Common myeloid progenitor, CD34-positive (primary cell): ENCODE measurements at regions not wholly inside any gene's neighbourhood (a gene's known extent, or its start where the extent isn't known, plus 50 kb on each side); places are given as distances from the start of the nearest gene placed in this dataset.

Experiments used
- CTCF ChIA-PET: fragments of 350-600 bp; sonication (Branson Sonifier 250); formaldehyde crosslinking; loops from one replicate; lab custom pipeline; 2021; ENCODE audit warnings: antibody characterized with exemption; lab: Charles Lee
- POLR2A ChIA-PET: fragments of 350-600 bp; sonication (Branson Sonifier 250); formaldehyde crosslinking; loops from one replicate; lab custom pipeline; 2021; ENCODE audit warnings: antibody characterized with exemption; lab: Charles Lee
- DNase-seq, 3 donors: peaks; one replicate each; pipeline versions ENCODE4 v3.0.0 to v3.0.0-alpha.2; 2013
- H3K27ac ChIP-seq, 2 experiments: 1 replicate in 1 of 2; 2 replicates in 1 of 2; pipeline ENCODE4 v1.7.0; 2013; ENCODE audit warnings: inconsistent platforms in 2 of 2, low read length in 2 of 2, mild to moderate bottlenecking in 2 of 2, low read depth in 1 of 2, moderate library complexity in 1 of 2; ENCODE audit not compliant: severe bottlenecking in 2 of 2, insufficient read depth in 1 of 2, poor library complexity in 1 of 2
- H3K27me3 ChIP-seq, 5 experiments: replicated peaks in 2 of 5; 1 replicate in 3 of 5; 2 replicates in 2 of 5; pipeline versions ENCODE4 v1.6.1 to v1.7.0; 2013; ENCODE audit warnings: low read length in 4 of 5, mild to moderate bottlenecking in 2 of 5, moderate library complexity in 2 of 5, inconsistent platforms in 1 of 5; ENCODE audit not compliant: insufficient read depth in 5 of 5, control insufficient read depth in 4 of 5
- H3K36me3 ChIP-seq, 4 experiments: 1 replicate in 2 of 4; 2 replicates in 2 of 4; pipeline versions ENCODE4 v1.6.1 to v1.7.0; 2013; ENCODE audit warnings: low read length in 3 of 4, control low read depth in 1 of 4, mild to moderate bottlenecking in 1 of 4; ENCODE audit not compliant: control insufficient read depth in 4 of 4, insufficient read depth in 4 of 4
- H3K4me1 ChIP-seq, 4 experiments: 1 replicate in 3 of 4; 2 replicates in 1 of 4; pipeline versions ENCODE4 v1.6.1 to v1.7.1; 2013; ENCODE audit warnings: low read length in 3 of 4, mild to moderate bottlenecking in 3 of 4, control low read depth in 1 of 4, inconsistent platforms in 1 of 4, moderate library complexity in 1 of 4; ENCODE audit not compliant: control insufficient read depth in 4 of 4, insufficient read depth in 4 of 4; ENCODE audit errors: control extremely low read depth in 1 of 4
- H3K4me3 ChIP-seq, 7 experiments: 1 replicate in 4 of 7; 2 replicates in 3 of 7; pipeline versions ENCODE4 v1.5.1 to v1.7.0; 2013; ENCODE audit warnings: mild to moderate bottlenecking in 7 of 7, low read length in 6 of 7, moderate library complexity in 6 of 7, inconsistent platforms in 2 of 7, low read depth in 2 of 7, control low read depth in 1 of 7; ENCODE audit not compliant: insufficient read depth in 4 of 7, control insufficient read depth in 1 of 7; ENCODE audit errors: extremely low read depth in 1 of 7
- H3K9me3 ChIP-seq, 5 experiments: 1 replicate in 4 of 5; 2 replicates in 1 of 5; pipeline versions ENCODE4 v1.6.1 to v1.7.1; 2013; ENCODE audit warnings: low read length in 4 of 5, mild to moderate bottlenecking in 2 of 5, inconsistent platforms in 1 of 5, low read depth in 1 of 5, moderate library complexity in 1 of 5; ENCODE audit not compliant: control insufficient read depth in 4 of 5, insufficient read depth in 2 of 5; ENCODE audit errors: control extremely low read depth in 1 of 5
- WGBS: methylation state at CpG from one replicate; pipeline ENCODE4 v1.1.5; 2013; ENCODE audit not compliant: insufficient coverage; 5-methylcytosine and 5-hydroxymethylcytosine counted together

- ChIA-PET POLR2A (no interaction called here), CTCF (interaction anchor here (1.0 to 1.5 kb wide), 2 partner anchors 10 to 50 kb away, joined by 4 read pairs; no protein-coding TSS in a partner anchor)
- Histone ChIP-seq H3K9me3 (peaks cover 0 to 3% (median 0%) of the 10 kb centered on the region in 5 experiments), H3K4me1 (no peaks in the 10 kb centered on the region), H3K27ac (no peak overlapping the region), H3K27me3 (no peaks in the 10 kb centered on the region), H3K4me3 (no peak overlapping the region), H3K36me3 (no peaks in the 10 kb centered on the region)
- no peak for DNase-seq
These were observed 129.9 kb upstream of the TSC22D2 start for GRCh38 chr3:150278195-150278594.

GRCh38 chr3:150277444-150277843, 130.7 kb upstream of the TSC22D2 start:
- H3K4me1 ChIP-seq = no peaks in the 10 kb centered on the region
- POLR2A ChIA-PET = no interaction called here
- no peak overlapping the region for H3K4me3 ChIP-seq
- CTCF ChIA-PET = interaction anchor here (1.0 to 1.5 kb wide), 2 partner anchors 11 to 50 kb away, joined by 4 read pairs; no protein-coding TSS in a partner anchor
- no peaks in the 10 kb centered on the region for H3K27me3 ChIP-seq
- no peak overlapping the region for H3K27ac ChIP-seq
- peaks cover 0 to 3% (median 0%) of the 10 kb centered on the region in 5 experiments for H3K9me3 ChIP-seq
- DNase-seq = no peak
- H3K36me3 ChIP-seq = no peaks in the 10 kb centered on the region

GRCh38 chr3:150275941-150276340, 132.2 kb upstream of the TSC22D2 start:
- CTCF ChIA-PET = interaction anchor here (1.3 to 3.0 kb wide), 2 partner anchors 10 to 19 kb away, joined by 3 to 8 read pairs; no protein-coding TSS in a partner anchor
- H3K27ac ChIP-seq = no peak overlapping the region
- H3K9me3 ChIP-seq = peaks cover 0 to 3% (median 0%) of the 10 kb centered on the region in 5 experiments
- H3K36me3 ChIP-seq = no peaks in the 10 kb centered on the region
- no peaks in the 10 kb centered on the region for H3K4me1 ChIP-seq
- H3K4me3 ChIP-seq = no peak overlapping the region
- H3K27me3 ChIP-seq = no peaks in the 10 kb centered on the region
- DNase-seq = no peak
- POLR2A ChIA-PET = interaction anchor here (0.6 kb wide), 1 partner anchor 92 kb away, joined by 3 read pairs; no protein-coding TSS in a partner anchor
- 100% methylated on average over 1 of the region's 3 CpGs for WGBS

GRCh38 chr3:150274372-150274771, 133.7 kb upstream of the TSC22D2 start:
- ChIA-PET POLR2A (no interaction called here), CTCF (interaction anchor here (3.0 kb wide), 1 partner anchor 11 kb away, joined by 8 read pairs; no protein-coding TSS in a partner anchor)
- no peaks in the 10 kb centered on the region for H3K4me1 ChIP-seq
- no peaks in the 10 kb centered on the region for H3K9me3 ChIP-seq
- WGBS = 90% methylated on average over 2 of the region's 3 CpGs
- H3K4me3 ChIP-seq = no peak overlapping the region
- no peak for DNase-seq
- H3K36me3 ChIP-seq = no peaks in the 10 kb centered on the region
- H3K27me3 ChIP-seq = no peaks in the 10 kb centered on the region
- no peak overlapping the region for H3K27ac ChIP-seq

- Histone ChIP-seq H3K27ac (no peak overlapping the region), H3K36me3 (no peaks in the 10 kb centered on the region), H3K9me3 (no peaks in the 10 kb centered on the region), H3K27me3 (no peaks in the 10 kb centered on the region), H3K4me1 (no peaks in the 10 kb centered on the region), H3K4me3 (no peak overlapping the region)
- ChIA-PET POLR2A (no interaction called here), CTCF (interaction anchor here (3.0 kb wide), 1 partner anchor 12 kb away, joined by 8 read pairs; no protein-coding TSS in a partner anchor)
- no CpG with 5 or more reads among the region's 2 CpGs for WGBS
- no peak for DNase-seq
These were observed 134.7 kb upstream of the TSC22D2 start for GRCh38 chr3:150273396-150273795.

- Histone ChIP-seq H3K27me3 (no peaks in the 10 kb centered on the region), H3K36me3 (no peaks in the 10 kb centered on the region), H3K27ac (no peak overlapping the region), H3K4me1 (no peaks in the 10 kb centered on the region), H3K9me3 (no peaks in the 10 kb centered on the region), H3K4me3 (no peak overlapping the region)
- ChIA-PET CTCF (no interaction called here), POLR2A (no interaction called here)
- DNase-seq = no peak
These were observed 136.5 kb upstream of the TSC22D2 start for GRCh38 chr3:150271591-150271960.

- Histone ChIP-seq H3K9me3 (no peaks in the 10 kb centered on the region), H3K36me3 (no peaks in the 10 kb centered on the region), H3K27ac (no peak overlapping the region), H3K4me3 (no peak overlapping the region), H3K4me1 (no peaks in the 10 kb centered on the region), H3K27me3 (no peaks in the 10 kb centered on the region)
- no peak for DNase-seq
- CTCF ChIA-PET = no interaction called here
- WGBS = 96% methylated on average over 3 of the region's 4 CpGs
- POLR2A ChIA-PET = no interaction called here
These were observed 137.1 kb upstream of the TSC22D2 start for GRCh38 chr3:150270883-150271590.
